GM10266 (cell line): ENCODE measurements at regions not wholly inside any gene's neighbourhood (a gene's known extent, or its start where the extent isn't known, plus 50 kb on each side); places are given as distances from the start of the nearest gene placed in this dataset.
"Not testable (repeated sequence)": the region's sequence is repeated elsewhere in the genome, so short reads cannot be mapped to it uniquely, and the experiment has no call there.

Experiments used
- DNase-seq: peaks from one replicate; pipeline ENCODE4 v3.0.0; 2012; ENCODE audit errors: extremely low spot score
- CTCF ChIP-seq: IDR thresholded peaks from 2 replicates; pipeline ENCODE4 v1.5.1; 2012; ENCODE audit warnings: mild to moderate bottlenecking, low read depth; ENCODE audit not compliant: control insufficient read depth, insufficient read depth; ENCODE audit errors: missing control alignments

DNA sequence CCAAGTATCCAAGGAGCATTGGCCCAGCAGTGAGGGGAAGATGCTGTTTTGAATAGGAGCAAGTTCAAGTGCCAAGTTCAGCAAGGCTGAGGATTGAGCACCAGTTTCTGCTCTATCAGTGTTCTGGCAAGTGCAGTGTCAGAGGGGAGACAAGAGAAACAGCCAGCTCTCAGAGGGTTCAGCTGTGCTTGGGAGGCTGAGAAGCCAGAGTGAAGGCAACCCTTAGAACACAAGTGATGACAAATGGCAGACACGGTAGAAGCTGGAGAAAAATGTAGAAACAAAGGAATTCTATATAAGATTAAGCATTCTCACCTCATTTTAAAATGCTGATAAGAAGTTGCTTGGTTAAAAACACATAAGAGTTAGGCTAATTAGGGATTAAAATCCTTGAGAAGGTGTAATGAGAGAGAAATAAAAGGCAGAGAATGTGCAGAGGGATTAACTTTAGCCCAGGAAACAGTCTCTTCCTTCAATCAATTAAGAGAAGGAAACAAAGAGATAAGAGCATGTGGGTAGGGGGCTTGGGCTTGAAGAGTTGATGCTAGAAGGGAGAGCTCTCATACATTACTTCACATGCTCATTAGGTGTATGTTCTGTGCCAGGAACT lies 475.4 kb downstream of the AJAP1 start:
- no peak for TF ChIP-seq CTCF
- no peak for DNase-seq

GRCh38 chr1:5125208-5125607 lies 470.8 kb downstream of the AJAP1 start:
- no peak for TF ChIP-seq CTCF
- DNase-seq: no peak

DNA sequence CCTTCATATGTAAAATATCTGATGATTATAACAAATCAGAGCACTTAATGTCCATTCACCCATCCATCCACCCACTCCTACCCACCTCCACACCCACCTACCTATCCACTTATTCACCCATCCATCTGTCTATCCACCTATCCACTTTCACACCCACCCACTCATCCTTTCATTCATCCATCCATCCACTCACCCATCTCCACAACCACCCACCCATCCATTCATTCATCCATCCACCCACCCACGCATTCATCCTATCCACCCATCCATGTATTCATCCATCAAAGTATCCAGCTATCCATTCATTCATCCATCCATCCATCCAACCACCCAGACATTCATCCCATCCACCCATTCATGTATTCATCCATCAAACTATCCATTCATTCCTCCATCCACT lies 466.1 kb downstream of the AJAP1 start:
- no peak for DNase-seq
- TF ChIP-seq CTCF: no peak

GRCh38 chr1:5119366-5120234 lies 465.2 kb downstream of the AJAP1 start:
- no peak for DNase-seq
- TF ChIP-seq CTCF: no peak

DNA sequence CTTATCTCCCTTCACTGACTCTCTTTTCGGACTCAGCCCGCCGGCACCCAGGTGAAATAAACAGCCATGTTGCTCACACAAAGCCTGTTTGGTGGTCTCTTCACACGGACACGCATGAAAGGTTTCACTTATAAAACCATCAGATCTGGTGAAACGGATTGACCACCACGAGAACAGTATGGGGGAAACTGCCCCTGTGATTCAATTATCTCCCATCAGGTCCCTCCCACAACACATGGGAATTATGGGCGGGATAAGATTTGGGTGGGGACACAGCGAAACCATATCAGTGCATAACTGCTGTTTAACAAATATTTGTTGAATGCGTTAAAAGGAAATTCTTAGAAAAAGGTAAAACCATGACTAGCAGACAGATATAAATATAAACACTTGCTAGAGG lies 464.4 kb downstream of the AJAP1 start:
- DNase-seq: not testable (repeated sequence)

DNA sequence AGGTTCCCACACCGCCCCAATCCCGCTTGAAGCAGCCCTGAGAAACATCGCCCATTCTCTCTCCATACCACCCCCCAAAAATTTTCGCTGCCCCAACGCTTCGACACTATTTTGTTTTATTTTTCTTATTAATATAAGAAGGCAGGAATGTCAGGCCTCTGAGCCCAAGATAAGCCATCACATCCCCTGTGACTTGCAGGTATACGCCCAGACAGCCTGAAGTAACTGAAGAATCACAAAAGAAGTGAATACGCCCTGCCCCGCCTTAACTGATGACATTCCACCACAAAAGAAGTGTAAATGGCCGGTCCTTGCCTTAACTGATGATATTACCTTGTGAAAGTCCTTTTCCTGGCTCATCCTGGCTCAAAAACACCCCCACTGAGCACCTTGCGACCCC lies 463.9 kb downstream of the AJAP1 start:
- not testable (repeated sequence) for DNase-seq

- no peak for DNase-seq
- no peak for TF ChIP-seq CTCF
These were observed 457.2 kb downstream of the AJAP1 start for GRCh38 chr1:5111581-5111980.

DNA sequence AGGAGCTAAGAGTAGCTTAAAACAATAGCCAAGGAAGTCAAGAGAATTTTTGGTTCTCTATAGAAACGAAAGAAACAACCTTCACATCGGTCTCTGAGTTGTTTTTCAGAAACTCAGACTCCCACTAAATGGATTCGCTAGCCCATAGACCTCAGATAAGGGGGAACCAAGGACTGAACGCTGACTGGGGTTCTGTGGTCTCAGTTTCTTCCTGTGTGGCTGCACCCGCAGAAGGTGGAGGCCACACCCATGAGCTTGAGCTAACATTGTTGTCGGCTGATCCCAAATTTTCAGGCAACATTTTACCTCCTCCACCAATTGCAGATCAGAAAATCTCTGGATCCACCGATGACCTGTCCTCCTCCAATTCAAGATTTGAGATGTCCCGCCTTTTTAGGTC lies 456.1 kb downstream of the AJAP1 start:
- DNase-seq: no peak
- no peak for TF ChIP-seq CTCF
